ENCODE measurements at regions not wholly inside any gene's neighbourhood (a gene's known extent, or its start where the extent isn't known, plus 50 kb on each side); places are given as distances from the start of the nearest gene placed in this dataset.

DNA sequence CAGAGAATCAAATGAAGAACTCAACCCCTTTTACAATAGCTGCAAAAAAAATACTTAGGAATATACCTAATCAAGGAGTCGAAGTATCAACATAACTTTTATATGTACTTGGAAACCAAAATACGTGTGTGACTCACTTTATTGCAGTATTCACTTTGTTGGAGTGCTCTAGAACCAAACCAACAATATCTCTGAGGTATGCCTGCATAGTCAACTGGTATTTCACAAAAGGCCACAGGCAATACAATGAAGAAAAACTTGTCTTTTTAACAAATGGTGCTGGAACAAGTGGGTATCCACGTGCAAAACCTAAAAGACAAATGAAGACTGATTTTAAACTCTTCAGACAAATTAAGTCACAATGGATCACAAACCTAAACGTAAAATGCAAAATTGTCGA is 385.7 kb downstream of the TLE1 start:
- no peak overlapping the region for H3K27ac ChIP-seq
- no peaks in the 10 kb centered on the region for H3K36me3 ChIP-seq
- 54 to 67% methylated on average over 5 of the region's 5 CpGs for WGBS, 2 donors
- peaks cover 0 to 2% (median 0%) of the 10 kb centered on the region in 4 donors for H3K9me3 ChIP-seq
- no peak overlapping the region for H3K4me3 ChIP-seq
- H3K27me3 ChIP-seq: no peaks in the 10 kb centered on the region
- H3K4me1 ChIP-seq: no peaks in the 10 kb centered on the region
- intact Hi-C loops (cut with DNase I): no loop called here
- DNase-seq: no peak
- no peak for TF ChIP-seq POLR2A (IDR thresholded peaks at IDR 0.05)
- TF ChIP-seq EP300 (IDR thresholded peaks at IDR 0.05): no peak
- TF ChIP-seq POLR2AphosphoS5 (IDR thresholded peaks at IDR 0.05): no peak
- TF ChIP-seq, protein P1, sequence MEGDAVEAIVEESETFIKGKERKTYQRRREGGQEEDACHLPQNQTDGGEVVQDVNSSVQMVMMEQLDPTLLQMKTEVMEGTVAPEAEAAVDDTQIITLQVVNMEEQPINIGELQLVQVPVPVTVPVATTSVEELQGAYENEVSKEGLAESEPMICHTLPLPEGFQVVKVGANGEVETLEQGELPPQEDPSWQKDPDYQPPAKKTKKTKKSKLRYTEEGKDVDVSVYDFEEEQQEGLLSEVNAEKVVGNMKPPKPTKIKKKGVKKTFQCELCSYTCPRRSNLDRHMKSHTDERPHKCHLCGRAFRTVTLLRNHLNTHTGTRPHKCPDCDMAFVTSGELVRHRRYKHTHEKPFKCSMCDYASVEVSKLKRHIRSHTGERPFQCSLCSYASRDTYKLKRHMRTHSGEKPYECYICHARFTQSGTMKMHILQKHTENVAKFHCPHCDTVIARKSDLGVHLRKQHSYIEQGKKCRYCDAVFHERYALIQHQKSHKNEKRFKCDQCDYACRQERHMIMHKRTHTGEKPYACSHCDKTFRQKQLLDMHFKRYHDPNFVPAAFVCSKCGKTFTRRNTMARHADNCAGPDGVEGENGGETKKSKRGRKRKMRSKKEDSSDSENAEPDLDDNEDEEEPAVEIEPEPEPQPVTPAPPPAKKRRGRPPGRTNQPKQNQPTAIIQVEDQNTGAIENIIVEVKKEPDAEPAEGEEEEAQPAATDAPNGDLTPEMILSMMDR (IDR thresholded peaks at IDR 0.05): no peak

DNA sequence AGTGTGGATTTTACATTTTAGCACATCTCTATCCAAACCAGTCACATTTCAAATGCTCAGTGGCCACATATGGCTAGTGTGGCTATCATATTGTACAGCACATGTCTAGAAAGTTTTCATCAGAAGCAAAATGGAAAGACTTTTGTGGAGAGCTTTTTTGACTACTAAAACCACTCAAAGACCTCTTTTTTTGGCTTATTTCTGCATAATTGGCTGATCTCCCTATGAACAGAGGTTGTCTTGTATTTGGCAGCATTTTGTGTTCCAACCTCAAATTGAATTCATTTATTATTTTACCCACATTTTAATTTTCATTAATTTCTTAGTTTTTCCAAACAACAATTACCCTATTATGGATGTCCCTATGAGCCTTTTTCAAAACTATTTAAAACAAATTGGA is 395.7 kb downstream of the TLE1 start:
- H3K36me3 ChIP-seq: no peaks in the 10 kb centered on the region
- no peaks in the 10 kb centered on the region for H3K4me1 ChIP-seq
- no peak overlapping the region for H3K4me3 ChIP-seq
- TF ChIP-seq POLR2A (IDR thresholded peaks at IDR 0.05) (no peak), EP300 (IDR thresholded peaks at IDR 0.05) (no peak), POLR2AphosphoS5 (IDR thresholded peaks at IDR 0.05) (no peak)
- TF ChIP-seq, protein P1 (IDR thresholded peaks at IDR 0.05): no peak
- no peak overlapping the region for H3K27ac ChIP-seq
- no peaks in the 10 kb centered on the region for H3K27me3 ChIP-seq
- no peak for DNase-seq
- H3K9me3 ChIP-seq: no peaks in the 10 kb centered on the region
- intact Hi-C loops (cut with DNase I): no loop called here

DNA sequence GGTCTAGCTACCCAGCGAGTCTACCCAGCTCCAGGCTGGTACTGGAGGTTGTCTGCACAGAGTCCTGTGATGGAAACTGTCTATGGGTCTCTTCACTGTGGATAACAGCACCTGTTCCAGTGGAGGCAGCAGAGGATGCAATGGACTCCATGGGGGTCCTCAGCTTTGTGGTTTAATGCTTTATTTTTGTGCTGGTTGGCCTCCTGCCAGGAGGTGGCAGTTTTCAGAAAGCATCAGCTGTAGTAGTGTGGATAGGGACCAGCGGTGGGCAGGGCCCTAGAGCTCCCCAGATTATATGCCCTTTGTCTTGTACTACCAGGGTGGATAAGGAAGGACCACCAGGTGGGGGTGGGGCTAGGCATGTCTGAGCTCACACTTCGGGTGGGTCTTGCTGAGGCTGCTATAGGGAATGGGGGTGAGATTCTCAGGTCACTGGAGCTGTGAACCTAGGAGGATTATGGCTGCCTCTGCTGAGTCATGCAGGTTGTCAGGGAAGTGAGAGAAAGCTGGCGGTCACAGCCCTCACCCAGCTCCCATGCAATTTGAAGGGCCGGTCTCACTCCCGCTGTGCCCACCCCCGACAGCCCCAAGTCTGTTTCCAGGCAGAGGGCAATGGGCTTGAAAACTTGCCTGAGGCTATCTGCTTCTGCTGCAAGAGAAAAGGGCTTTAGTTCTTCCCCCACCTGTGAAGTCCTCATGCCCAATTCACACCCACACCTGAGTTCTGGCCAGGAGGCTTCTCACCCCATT is 397.1 kb downstream of the TLE1 start:
- Histone ChIP-seq H3K27me3 (no peaks in the 10 kb centered on the region), H3K36me3 (no peaks in the 10 kb centered on the region), H3K27ac (no peak overlapping the region), H3K9me3 (no peaks in the 10 kb centered on the region), H3K4me3 (no peak overlapping the region), H3K4me1 (no peaks in the 10 kb centered on the region)
- no peak for DNase-seq
- TF ChIP-seq, protein P1 (IDR thresholded peaks at IDR 0.05): no peak
- TF ChIP-seq POLR2A (IDR thresholded peaks at IDR 0.05) (no peak), POLR2AphosphoS5 (IDR thresholded peaks at IDR 0.05) (no peak), EP300 (IDR thresholded peaks at IDR 0.05) (no peak)
- 88 to 93% methylated on average over 7 of the region's 7 CpGs for WGBS, 2 donors
- intact Hi-C loops (cut with DNase I): no loop called here

DNA sequence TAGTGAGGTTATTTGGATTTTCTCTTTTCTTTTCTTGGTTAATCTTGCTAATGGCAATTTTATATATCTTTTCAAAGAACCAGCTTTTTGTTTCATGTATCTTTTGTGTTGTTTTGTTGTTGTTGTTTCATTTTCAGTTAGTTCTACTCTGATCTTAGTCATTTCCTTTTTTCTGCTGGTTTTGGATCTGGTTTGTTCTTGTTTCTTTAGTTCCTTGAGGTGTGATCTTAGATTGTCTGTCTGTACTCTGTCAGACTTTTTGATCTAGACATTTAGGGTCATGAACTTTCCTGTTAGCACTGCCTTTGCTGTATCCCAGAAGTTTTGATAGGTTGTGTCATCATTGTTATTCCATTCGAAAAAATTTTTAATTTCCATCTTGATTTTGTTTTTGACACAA is 399.7 kb downstream of the TLE1 start:
- Histone ChIP-seq H3K27me3 (no peaks in the 10 kb centered on the region), H3K4me3 (no peak overlapping the region), H3K36me3 (no peaks in the 10 kb centered on the region), H3K9me3 (no peaks in the 10 kb centered on the region), H3K4me1 (no peaks in the 10 kb centered on the region), H3K27ac (no peak overlapping the region)
- DNase-seq: no peak
- WGBS, 2 donors: 84 to 96% methylated on average over 1 of the region's 1 CpG
- intact Hi-C loops (cut with DNase I): no loop called here
- TF ChIP-seq, protein P1 (IDR thresholded peaks at IDR 0.05): no peak
- TF ChIP-seq POLR2AphosphoS5 (IDR thresholded peaks at IDR 0.05): no peak
- TF ChIP-seq POLR2A (IDR thresholded peaks at IDR 0.05): no peak
- no peak for TF ChIP-seq EP300 (IDR thresholded peaks at IDR 0.05)

DNA sequence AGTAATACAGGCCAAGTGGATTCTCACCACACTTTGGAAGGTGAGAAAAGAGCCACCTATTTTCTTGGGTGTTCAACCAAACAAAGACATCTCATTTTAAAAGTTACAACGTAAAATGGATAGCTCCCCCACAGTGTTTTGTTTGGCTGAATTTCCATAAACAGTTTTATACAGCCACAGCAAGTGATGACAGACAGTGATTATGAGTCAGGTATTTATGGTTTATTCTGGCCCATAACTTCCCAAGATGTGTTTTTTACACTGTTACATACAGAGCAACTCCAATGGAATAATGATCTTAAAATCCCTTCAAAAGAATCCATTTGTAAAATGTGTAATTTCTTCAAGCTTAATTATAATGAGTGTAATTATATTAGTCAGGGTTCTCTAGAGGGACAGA is 421.3 kb downstream of the TLE1 start:
- intact Hi-C loops (cut with DNase I): no loop called here
- Histone ChIP-seq H3K4me3 (no peak overlapping the region), H3K4me1 (no peaks in the 10 kb centered on the region), H3K27me3 (no peaks in the 10 kb centered on the region), H3K9me3 (no peaks in the 10 kb centered on the region), H3K27ac (no peak overlapping the region), H3K36me3 (no peaks in the 10 kb centered on the region)
- no peak for TF ChIP-seq EP300 (IDR thresholded peaks at IDR 0.05)
- no peak for TF ChIP-seq POLR2AphosphoS5 (IDR thresholded peaks at IDR 0.05)
- TF ChIP-seq POLR2A (IDR thresholded peaks at IDR 0.05): no peak
- TF ChIP-seq, protein P1 (IDR thresholded peaks at IDR 0.05): no peak
- WGBS, 2 donors: 47 to 82% methylated on average over 1 of the region's 1 CpG
- no peak for DNase-seq

Measured in sigmoid colon (tissue), 6 donors.